ENCODE measurements at regions not wholly inside any gene's neighbourhood (a gene's known extent, or its start where the extent isn't known, plus 50 kb on each side); places are given as distances from the start of the nearest gene placed in this dataset.

GRCh38 chr5:30930736-30931135 lies 262.8 kb upstream of the CDH6 start:
- TF ChIP-seq ZFX (IDR thresholded peaks at IDR 0.05; ENCODE audit: borderline replicate concordance) = no peak
- TF ChIP-seq CTCF (IDR thresholded peaks at IDR 0.05) = no peak
- no peak overlapping the region for H3K27ac ChIP-seq

GRCh38 chr5:30928956-30929355 lies 264.5 kb upstream of the CDH6 start:
- TF ChIP-seq ZFX (IDR thresholded peaks at IDR 0.05; ENCODE audit: borderline replicate concordance) (no peak), CTCF (IDR thresholded peaks at IDR 0.05) (no peak)

DNA sequence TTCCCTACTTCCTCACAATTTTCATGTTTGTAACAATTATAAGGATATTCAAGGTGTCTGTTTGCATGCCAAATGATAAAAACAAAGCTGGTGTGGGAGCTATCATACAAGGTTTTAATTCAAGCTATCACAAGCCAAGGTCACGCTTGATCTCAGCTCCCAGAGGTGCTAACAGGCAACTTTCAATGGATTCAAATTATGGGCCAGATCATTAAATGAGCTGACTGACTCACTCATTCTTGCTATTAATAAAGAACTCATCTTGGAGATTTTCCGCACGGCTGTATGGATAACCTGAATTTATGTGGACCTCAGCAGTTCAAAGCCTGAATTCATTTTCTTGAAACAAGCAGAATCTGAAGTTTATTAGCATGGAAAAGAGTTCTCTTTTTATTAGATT lies 267.3 kb upstream of the CDH6 start:
- TF ChIP-seq ZFX (IDR thresholded peaks at IDR 0.05; ENCODE audit: borderline replicate concordance) (no peak), CTCF (IDR thresholded peaks at IDR 0.05) (no peak)
- no peak overlapping the region for H3K27ac ChIP-seq

More at GRCh38 chr5:30928956-30929355, 264.5 kb upstream of the CDH6 start:
- no peak overlapping the region for H3K27ac ChIP-seq

- no peak overlapping the region for H3K27ac ChIP-seq
- TF ChIP-seq ZFX (IDR thresholded peaks at IDR 0.05; ENCODE audit: borderline replicate concordance) (no peak), CTCF (IDR thresholded peaks at IDR 0.05) (no peak)
Measured at GRCh38 chr5:30921388-30921787, 272.1 kb upstream of the CDH6 start.

DNA sequence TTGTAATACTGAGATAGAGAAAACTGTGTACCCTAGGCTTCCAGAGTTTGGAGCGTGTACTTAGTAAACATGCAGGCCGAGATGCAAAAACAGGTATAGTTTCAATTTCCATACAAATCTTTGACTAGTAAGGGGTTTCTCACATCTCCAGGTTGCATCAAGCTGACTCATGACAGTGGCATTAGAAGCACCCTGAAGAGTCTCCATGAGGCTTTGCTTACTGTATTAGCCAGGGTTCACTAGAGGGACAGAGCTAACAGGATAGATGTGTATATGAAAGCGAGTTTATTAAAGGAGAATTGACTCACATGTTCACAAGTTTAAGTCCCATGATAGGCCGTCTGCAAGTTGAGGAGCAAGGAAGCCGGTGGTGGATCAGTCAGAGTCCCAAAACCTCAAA lies 275.3 kb upstream of the CDH6 start:
- H3K27ac ChIP-seq = no peak overlapping the region
- TF ChIP-seq ZFX (IDR thresholded peaks at IDR 0.05; ENCODE audit: borderline replicate concordance) = no peak
- TF ChIP-seq CTCF (IDR thresholded peaks at IDR 0.05) = no peak

- H3K27ac ChIP-seq = no peak overlapping the region
- TF ChIP-seq CTCF (IDR thresholded peaks at IDR 0.05) (no peak), ZFX (IDR thresholded peaks at IDR 0.05; ENCODE audit: borderline replicate concordance) (no peak)
Measured at GRCh38 chr5:30908356-30908755, 285.1 kb upstream of the CDH6 start.

DNA sequence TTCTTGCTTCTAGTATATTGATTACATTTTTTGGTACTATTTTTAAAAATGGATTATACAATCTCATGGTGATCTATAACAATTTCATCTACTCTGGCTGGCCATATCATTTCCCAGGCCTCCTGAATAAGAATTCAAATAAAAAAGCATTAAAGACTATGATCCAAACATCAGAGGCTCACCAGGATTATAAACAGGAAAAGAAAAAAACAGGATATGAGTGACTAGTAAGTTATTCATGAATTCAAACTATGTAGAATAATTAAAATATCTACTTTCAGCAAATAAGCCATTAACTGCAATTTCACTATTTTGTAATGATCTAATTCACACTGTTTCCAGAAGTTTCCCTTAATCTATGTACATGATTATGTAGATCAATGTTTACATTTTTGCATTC lies 293.1 kb upstream of the CDH6 start:
- TF ChIP-seq ZFX (IDR thresholded peaks at IDR 0.05; ENCODE audit: borderline replicate concordance) (no peak), CTCF (IDR thresholded peaks at IDR 0.05) (no peak)

More for the DNA sequence above, 293.1 kb upstream of the CDH6 start:
- H3K27ac ChIP-seq = no peak overlapping the region
